SK-N-SH treated with all-trans-retinoic acid at 6 μM for 48 hours (cell line): ENCODE measurements at regions not wholly inside any gene's neighbourhood (a gene's known extent, or its start where the extent isn't known, plus 50 kb on each side); places are given as distances from the start of the nearest gene placed in this dataset.

Experiments
- ATAC-seq: fragments of 200-7000 bp; cut with Tn5 transposase; 3 replicates; pipeline ENCODE4 v1.9.1; 2020; ENCODE audit warnings: mild to moderate bottlenecking, moderate library complexity
- ARNTL ChIP-seq: fragments of 450-650 bp; formaldehyde crosslinking; IDR thresholded peaks from 2 replicates; pipeline ENCODE4 v1.5.0; 2020; ENCODE audit warnings: low read depth, mild to moderate bottlenecking, moderate library complexity, borderline replicate concordance
- BACH2 ChIP-seq: fragments of 250-450 bp; sonication (Bioruptor Pico); IDR thresholded peaks from 2 replicates; pipeline ENCODE4 v1.9.0; 2021; ENCODE audit warnings: mild to moderate bottlenecking, borderline replicate concordance
- CREB5 ChIP-seq: fragments of 250-450 bp; sonication (Bioruptor Pico); IDR thresholded peaks from 2 replicates; pipeline ENCODE4 v1.5.1; 2020; ENCODE audit warnings: low read depth, mild to moderate bottlenecking, moderate library complexity
- CSDC2 ChIP-seq: fragments of 250-450 bp; sonication (Bioruptor Pico); IDR thresholded peaks from 2 replicates; pipeline ENCODE4 v1.5.0; 2020; ENCODE audit warnings: mild to moderate bottlenecking, moderate library complexity
- CSRNP3 ChIP-seq: fragments of 250-450 bp; sonication (Bioruptor Pico); IDR thresholded peaks from 2 replicates; pipeline ENCODE4 v1.5.1; 2021; ENCODE audit warnings: mild to moderate bottlenecking, moderate library complexity
- ESRRG ChIP-seq: fragments of 250-450 bp; sonication (Bioruptor Pico); IDR thresholded peaks from 2 replicates; pipeline ENCODE4 v1.6.1; 2021; ENCODE audit warnings: mild to moderate bottlenecking
- GLIS3 ChIP-seq: fragments of 250-450 bp; sonication (Bioruptor Pico); IDR thresholded peaks from 2 replicates; pipeline ENCODE4 v1.5.0; 2020; ENCODE audit warnings: mild to moderate bottlenecking, moderate library complexity
- ISL1 ChIP-seq: fragments of 250-450 bp; sonication (Bioruptor Pico); IDR thresholded peaks from 2 replicates; pipeline ENCODE4 v2.1.2; 2022; ENCODE audit warnings: mild to moderate bottlenecking, moderate library complexity
- OSR1 ChIP-seq: fragments of 250-450 bp; sonication (Bioruptor Pico); IDR thresholded peaks from 2 replicates; pipeline ENCODE4 v1.8.0; 2022; ENCODE audit warnings: moderate library complexity, mild to moderate bottlenecking, inconsistent platforms
- PATZ1 ChIP-seq: fragments of 250-450 bp; sonication (Bioruptor Pico); IDR thresholded peaks from 2 replicates; pipeline ENCODE4 v1.8.0; 2020; ENCODE audit warnings: mild to moderate bottlenecking, moderate library complexity, borderline replicate concordance
- POU6F1 ChIP-seq: fragments of 250-450 bp; sonication (Bioruptor Pico); IDR thresholded peaks from 2 replicates; pipeline ENCODE4 v1.8.0; 2021; ENCODE audit warnings: low read depth, mild to moderate bottlenecking, moderate library complexity, borderline replicate concordance
- RARB ChIP-seq: fragments of 250-450 bp; sonication (Bioruptor Pico); IDR thresholded peaks from 2 replicates; pipeline ENCODE4 v1.8.0; 2021; ENCODE audit warnings: mild to moderate bottlenecking, moderate library complexity
- SNAI2 ChIP-seq: fragments of 250-450 bp; sonication (Bioruptor Pico); IDR thresholded peaks from 2 replicates; pipeline ENCODE4 v1.5.0; 2020; ENCODE audit warnings: mild to moderate bottlenecking, moderate library complexity
- TCF4 ChIP-seq: fragments of 250-450 bp; sonication (Bioruptor Pico); IDR thresholded peaks from 2 replicates; pipeline ENCODE4 v1.8.0; 2021; ENCODE audit warnings: mild to moderate bottlenecking, moderate library complexity, borderline replicate concordance
- TOX ChIP-seq: fragments of 250-450 bp; sonication (Bioruptor Pico); IDR thresholded peaks from 2 replicates; pipeline ENCODE4 v1.8.0; 2021; ENCODE audit warnings: mild to moderate bottlenecking, moderate library complexity, borderline replicate concordance
- TSHZ2 ChIP-seq: fragments of 250-450 bp; sonication (Bioruptor Pico); IDR thresholded peaks from 2 replicates; pipeline ENCODE4 v1.5.0; 2020; ENCODE audit warnings: mild to moderate bottlenecking, moderate library complexity
- ZFP3 ChIP-seq: fragments of 250-450 bp; sonication (Bioruptor Pico); IDR thresholded peaks from 2 replicates; pipeline ENCODE4 v1.5.0; 2020; ENCODE audit warnings: mild to moderate bottlenecking, moderate library complexity
- ZFP30 ChIP-seq: fragments of 450-650 bp; formaldehyde crosslinking; IDR thresholded peaks from 2 replicates; pipeline ENCODE4 v1.5.0; 2022; ENCODE audit warnings: mild to moderate bottlenecking, moderate library complexity
- ZNF70 ChIP-seq: fragments of 450-650 bp; formaldehyde crosslinking; IDR thresholded peaks from 2 replicates; pipeline ENCODE4 v1.5.0; 2020; ENCODE audit warnings: mild to moderate bottlenecking, moderate library complexity

- ATAC-seq, result no peak
- TF ChIP-seq CSDC2 (no peak), PATZ1 (no peak), ZNF70 (CRISPR knock-in tag) (no peak), ZFP3 (CRISPR knock-in tag) (no peak)
These were observed 215.8 kb downstream of the PAX1 start for GRCh38 chr20:21921251-21921650.

- no peak for ATAC-seq
- no peak for TF ChIP-seq ZNF70 (CRISPR knock-in tag)
These were observed 214.7 kb downstream of the PAX1 start for GRCh38 chr20:21920211-21920610.

GRCh38 chr20:21918398-21918797 is 212.9 kb downstream of the PAX1 start:
- no peak for ATAC-seq
- TF ChIP-seq ISL1 (CRISPR knock-in tag) (no peak), BACH2 (CRISPR knock-in tag) (no peak), CSDC2 (no peak), CREB5 (CRISPR knock-in tag) (no peak), ARNTL (CRISPR knock-in tag) (no peak), ZFP30 (CRISPR knock-in tag) (no peak), TCF4 (CRISPR knock-in tag) (no peak), SNAI2 (CRISPR knock-in tag) (no peak), CSRNP3 (CRISPR knock-in tag) (no peak), ESRRG (CRISPR knock-in tag) (no peak), OSR1 (CRISPR knock-in tag) (no peak), PATZ1 (no peak)

GRCh38 chr20:21902391-21902790 is 196.9 kb downstream of the PAX1 start:
- no peak for ATAC-seq
- TF ChIP-seq BACH2 (CRISPR knock-in tag), result no peak
- TF ChIP-seq CREB5 (CRISPR knock-in tag), result no peak
- no peak for TF ChIP-seq GLIS3 (CRISPR knock-in tag)
- TF ChIP-seq CSRNP3 (CRISPR knock-in tag), result no peak
- TF ChIP-seq RARB (CRISPR knock-in tag), result no peak

GRCh38 chr20:21901470-21902275 is 196.2 kb downstream of the PAX1 start:
- ATAC-seq, result no peak
- no peak for TF ChIP-seq ZFP30 (CRISPR knock-in tag)
- no peak for TF ChIP-seq ZNF70 (CRISPR knock-in tag)
- TF ChIP-seq POU6F1, result no peak
- no peak for TF ChIP-seq TSHZ2
- no peak for TF ChIP-seq TOX (CRISPR knock-in tag)
- TF ChIP-seq RARB (CRISPR knock-in tag), result no peak
- no peak for TF ChIP-seq ZFP3 (CRISPR knock-in tag)
